NB4 (cell line): ENCODE measurements at regions not wholly inside any gene's neighbourhood (a gene's known extent, or its start where the extent isn't known, plus 50 kb on each side); places are given as distances from the start of the nearest gene placed in this dataset.

Experiments used
- CTCF ChIP-seq: IDR thresholded peaks from one replicate; pipeline ENCODE4 v1.5.1; 2012; ENCODE audit warnings: low read depth, low read length
- POLR2A ChIP-seq: IDR thresholded peaks from 2 replicates; pipeline ENCODE4 v1.6.1; 2011; ENCODE audit warnings: mild to moderate bottlenecking; ENCODE audit not compliant: insufficient read length; ENCODE audit errors: extremely low read depth

- TF ChIP-seq POLR2A (no peak), CTCF (no peak)
These were observed 238.5 kb downstream of the MTX2 start for GRCh38 chr2:176507786-176508185.
